ENCODE measurements at regions not wholly inside any gene's neighbourhood (a gene's known extent, or its start where the extent isn't known, plus 50 kb on each side); places are given as distances from the start of the nearest gene placed in this dataset.

DNA sequence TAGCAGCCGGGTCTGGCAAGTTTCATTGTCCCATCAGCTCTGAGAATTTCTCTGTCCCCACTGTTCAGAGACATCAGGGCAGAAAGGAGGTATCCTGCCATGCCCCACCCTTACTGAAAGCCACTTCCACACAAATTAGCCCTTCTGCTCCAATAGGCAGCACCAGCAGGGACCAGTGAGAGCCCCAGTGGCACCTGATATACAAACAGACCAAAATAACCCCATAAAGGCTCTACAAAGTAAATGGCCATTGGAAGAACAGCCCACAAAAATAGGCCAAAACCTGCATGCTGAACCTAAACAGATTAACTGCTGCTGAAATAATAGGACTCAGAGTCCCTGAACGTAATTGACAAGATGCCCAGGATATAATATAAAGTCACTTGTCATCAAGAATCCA lies 199.9 kb downstream of the TMEM200A start:
- TF ChIP-seq, protein P1, sequence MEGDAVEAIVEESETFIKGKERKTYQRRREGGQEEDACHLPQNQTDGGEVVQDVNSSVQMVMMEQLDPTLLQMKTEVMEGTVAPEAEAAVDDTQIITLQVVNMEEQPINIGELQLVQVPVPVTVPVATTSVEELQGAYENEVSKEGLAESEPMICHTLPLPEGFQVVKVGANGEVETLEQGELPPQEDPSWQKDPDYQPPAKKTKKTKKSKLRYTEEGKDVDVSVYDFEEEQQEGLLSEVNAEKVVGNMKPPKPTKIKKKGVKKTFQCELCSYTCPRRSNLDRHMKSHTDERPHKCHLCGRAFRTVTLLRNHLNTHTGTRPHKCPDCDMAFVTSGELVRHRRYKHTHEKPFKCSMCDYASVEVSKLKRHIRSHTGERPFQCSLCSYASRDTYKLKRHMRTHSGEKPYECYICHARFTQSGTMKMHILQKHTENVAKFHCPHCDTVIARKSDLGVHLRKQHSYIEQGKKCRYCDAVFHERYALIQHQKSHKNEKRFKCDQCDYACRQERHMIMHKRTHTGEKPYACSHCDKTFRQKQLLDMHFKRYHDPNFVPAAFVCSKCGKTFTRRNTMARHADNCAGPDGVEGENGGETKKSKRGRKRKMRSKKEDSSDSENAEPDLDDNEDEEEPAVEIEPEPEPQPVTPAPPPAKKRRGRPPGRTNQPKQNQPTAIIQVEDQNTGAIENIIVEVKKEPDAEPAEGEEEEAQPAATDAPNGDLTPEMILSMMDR (IDR thresholded peaks at IDR 0.05; ENCODE audit: insufficient read depth, low read length) = no peak
- TF ChIP-seq, protein P2, sequence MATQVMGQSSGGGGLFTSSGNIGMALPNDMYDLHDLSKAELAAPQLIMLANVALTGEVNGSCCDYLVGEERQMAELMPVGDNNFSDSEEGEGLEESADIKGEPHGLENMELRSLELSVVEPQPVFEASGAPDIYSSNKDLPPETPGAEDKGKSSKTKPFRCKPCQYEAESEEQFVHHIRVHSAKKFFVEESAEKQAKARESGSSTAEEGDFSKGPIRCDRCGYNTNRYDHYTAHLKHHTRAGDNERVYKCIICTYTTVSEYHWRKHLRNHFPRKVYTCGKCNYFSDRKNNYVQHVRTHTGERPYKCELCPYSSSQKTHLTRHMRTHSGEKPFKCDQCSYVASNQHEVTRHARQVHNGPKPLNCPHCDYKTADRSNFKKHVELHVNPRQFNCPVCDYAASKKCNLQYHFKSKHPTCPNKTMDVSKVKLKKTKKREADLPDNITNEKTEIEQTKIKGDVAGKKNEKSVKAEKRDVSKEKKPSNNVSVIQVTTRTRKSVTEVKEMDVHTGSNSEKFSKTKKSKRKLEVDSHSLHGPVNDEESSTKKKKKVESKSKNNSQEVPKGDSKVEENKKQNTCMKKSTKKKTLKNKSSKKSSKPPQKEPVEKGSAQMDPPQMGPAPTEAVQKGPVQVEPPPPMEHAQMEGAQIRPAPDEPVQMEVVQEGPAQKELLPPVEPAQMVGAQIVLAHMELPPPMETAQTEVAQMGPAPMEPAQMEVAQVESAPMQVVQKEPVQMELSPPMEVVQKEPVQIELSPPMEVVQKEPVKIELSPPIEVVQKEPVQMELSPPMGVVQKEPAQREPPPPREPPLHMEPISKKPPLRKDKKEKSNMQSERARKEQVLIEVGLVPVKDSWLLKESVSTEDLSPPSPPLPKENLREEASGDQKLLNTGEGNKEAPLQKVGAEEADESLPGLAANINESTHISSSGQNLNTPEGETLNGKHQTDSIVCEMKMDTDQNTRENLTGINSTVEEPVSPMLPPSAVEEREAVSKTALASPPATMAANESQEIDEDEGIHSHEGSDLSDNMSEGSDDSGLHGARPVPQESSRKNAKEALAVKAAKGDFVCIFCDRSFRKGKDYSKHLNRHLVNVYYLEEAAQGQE (IDR thresholded peaks at IDR 0.05; ENCODE audit: insufficient replicate concordance, low read depth) = no peak
